ENCODE measurements at regions not wholly inside any gene's neighbourhood (a gene's known extent, or its start where the extent isn't known, plus 50 kb on each side); places are given as distances from the start of the nearest gene placed in this dataset.

DNA sequence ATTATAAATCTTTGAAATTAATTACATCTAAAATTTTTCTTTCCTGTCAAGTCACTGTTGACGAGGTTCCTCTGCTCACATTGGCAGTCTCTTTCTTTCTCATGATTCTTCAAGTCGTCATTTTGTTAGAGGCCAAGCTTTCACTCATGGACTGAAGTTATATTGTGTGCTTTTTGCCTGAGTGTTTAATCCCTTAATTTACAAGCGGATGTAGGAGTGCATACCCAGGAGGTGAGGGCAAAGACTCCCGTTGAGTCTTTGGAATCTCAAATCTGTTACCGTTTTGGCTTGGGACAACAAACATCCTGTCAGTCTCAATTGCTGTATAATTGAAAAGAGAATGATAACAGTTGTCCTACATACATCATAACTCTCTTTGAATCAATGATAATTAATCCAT is 345.0 kb downstream of the TRIML1 start:
- Histone ChIP-seq H3K27me3 (ENCODE audit: control insufficient read depth in 5 of 5, insufficient read depth in 4 of 5, low read length in 5 of 5) (no peaks in the 10 kb centered on the region), H3K9me3 (ENCODE audit: control insufficient read depth in 5 of 5, low read length in 5 of 5) (no peaks in the 10 kb centered on the region), H3K4me1 (ENCODE audit: control insufficient read depth in 5 of 5, insufficient read depth in 5 of 5, low read length in 5 of 5) (no peaks in the 10 kb centered on the region), H3K9ac (ENCODE audit: low read length in 5 of 5) (no peak overlapping the region), H3K27ac (ENCODE audit: low read depth, low read length) (no peak overlapping the region), H3K4me3 (ENCODE audit: low read depth in 1 of 5, low read length in 5 of 5) (no peak overlapping the region), H3K36me3 (ENCODE audit: control insufficient read depth in 5 of 5, insufficient read depth in 5 of 5, low read length in 5 of 5) (no peaks in the 10 kb centered on the region)

DNA sequence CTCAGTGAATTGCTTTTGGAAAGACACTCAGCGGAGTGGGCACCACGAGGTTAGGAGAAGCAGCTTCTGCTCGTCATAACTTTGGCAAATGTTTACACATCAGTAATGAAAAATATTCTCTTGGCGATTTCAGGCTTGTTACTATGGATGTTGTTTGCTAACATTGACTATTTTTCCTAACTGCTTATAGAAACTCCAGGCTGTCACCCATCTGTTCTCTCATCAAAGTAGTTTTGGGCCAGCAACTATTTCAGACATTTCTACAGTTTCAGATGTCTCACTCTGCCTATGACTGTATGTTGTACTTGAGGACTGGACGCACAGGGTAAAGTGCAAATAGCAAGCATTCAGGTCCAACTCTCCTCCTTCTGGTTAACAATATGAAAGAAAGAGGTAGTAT is 346.7 kb downstream of the TRIML1 start:
- Histone ChIP-seq H3K4me1 (ENCODE audit: control insufficient read depth in 5 of 5, insufficient read depth in 5 of 5, low read length in 5 of 5) (no peaks in the 10 kb centered on the region), H3K27me3 (ENCODE audit: control insufficient read depth in 5 of 5, insufficient read depth in 4 of 5, low read length in 5 of 5) (no peaks in the 10 kb centered on the region), H3K9ac (ENCODE audit: low read length in 5 of 5) (no peak overlapping the region), H3K4me3 (ENCODE audit: low read depth in 1 of 5, low read length in 5 of 5) (no peak overlapping the region), H3K9me3 (ENCODE audit: control insufficient read depth in 5 of 5, low read length in 5 of 5) (peaks cover 0 to 2% (median 0%) of the 10 kb centered on the region in 5 donors), H3K36me3 (ENCODE audit: control insufficient read depth in 5 of 5, insufficient read depth in 5 of 5, low read length in 5 of 5) (no peaks in the 10 kb centered on the region), H3K27ac (ENCODE audit: low read depth, low read length) (no peak overlapping the region)

- no peaks in the 10 kb centered on the region for H3K36me3 ChIP-seq (ENCODE audit: control insufficient read depth in 5 of 5, insufficient read depth in 5 of 5, low read length in 5 of 5)
- H3K27me3 ChIP-seq (ENCODE audit: control insufficient read depth in 5 of 5, insufficient read depth in 4 of 5, low read length in 5 of 5), result no peaks in the 10 kb centered on the region
- no peak overlapping the region for H3K9ac ChIP-seq (ENCODE audit: low read length in 5 of 5)
- H3K4me1 ChIP-seq (ENCODE audit: control insufficient read depth in 5 of 5, insufficient read depth in 5 of 5, low read length in 5 of 5), result no peaks in the 10 kb centered on the region
- no peak overlapping the region for H3K4me3 ChIP-seq (ENCODE audit: low read depth in 1 of 5, low read length in 5 of 5)
- no peak overlapping the region for H3K27ac ChIP-seq (ENCODE audit: low read depth, low read length)
- peaks cover 5 to 19% (median 15%) of the 10 kb centered on the region in 5 donors for H3K9me3 ChIP-seq (ENCODE audit: control insufficient read depth in 5 of 5, low read length in 5 of 5)
Observed at GRCh38 chr4:188492886-188493285, 353.6 kb downstream of the TRIML1 start.

DNA sequence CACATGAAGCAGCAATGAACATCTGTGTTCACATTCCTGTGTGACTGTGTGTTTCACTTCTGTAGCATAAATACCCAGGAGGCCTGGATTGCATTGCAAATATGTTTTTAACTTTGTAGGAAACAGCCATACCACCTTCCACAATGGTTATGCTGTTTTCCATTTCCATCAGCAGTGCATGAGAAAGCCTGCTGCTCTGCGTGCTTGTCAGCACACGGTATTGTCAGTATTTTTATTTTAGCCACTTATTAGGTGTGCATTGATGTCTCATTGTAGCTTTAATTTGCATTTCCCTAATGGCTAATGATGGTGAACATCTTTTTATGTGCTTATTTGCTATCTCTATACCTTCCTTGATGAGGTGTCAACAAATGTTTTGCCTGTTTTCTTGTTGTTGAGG is 355.9 kb downstream of the TRIML1 start:
- Histone ChIP-seq H3K27me3 (ENCODE audit: control insufficient read depth in 5 of 5, insufficient read depth in 4 of 5, low read length in 5 of 5) (no peaks in the 10 kb centered on the region), H3K4me3 (ENCODE audit: low read depth in 1 of 5, low read length in 5 of 5) (peak overlapping the region in 1 of 5 donors; percentile 7), H3K9ac (ENCODE audit: low read length in 5 of 5) (no peak overlapping the region), H3K36me3 (ENCODE audit: control insufficient read depth in 5 of 5, insufficient read depth in 5 of 5, low read length in 5 of 5) (no peaks in the 10 kb centered on the region), H3K4me1 (ENCODE audit: control insufficient read depth in 5 of 5, insufficient read depth in 5 of 5, low read length in 5 of 5) (no peaks in the 10 kb centered on the region), H3K9me3 (ENCODE audit: control insufficient read depth in 5 of 5, low read length in 5 of 5) (peaks cover 5 to 19% (median 14%) of the 10 kb centered on the region in 5 donors), H3K27ac (ENCODE audit: low read depth, low read length) (no peak overlapping the region)

DNA sequence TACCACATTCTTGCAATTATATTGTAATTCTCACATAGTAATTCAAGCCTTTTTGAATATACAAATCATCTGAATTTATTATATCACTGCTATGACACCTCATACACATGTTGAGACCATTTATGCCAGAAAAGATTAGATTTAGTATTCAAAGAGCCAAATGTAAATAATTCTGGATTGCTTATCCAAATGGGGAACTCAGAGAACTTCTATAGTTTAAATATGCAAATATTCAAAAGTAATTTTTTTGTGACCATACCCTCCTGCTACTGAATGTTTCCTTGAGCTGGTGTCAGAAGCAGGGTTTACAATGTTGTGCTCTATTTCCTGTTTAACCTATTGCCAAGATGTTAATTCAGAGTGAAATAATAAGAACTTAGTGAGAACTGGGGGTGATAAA is 372.2 kb downstream of the TRIML1 start:
- H3K9me3 ChIP-seq (ENCODE audit: control insufficient read depth in 5 of 5, low read length in 5 of 5), result no peaks in the 10 kb centered on the region
- H3K36me3 ChIP-seq (ENCODE audit: control insufficient read depth in 5 of 5, insufficient read depth in 5 of 5, low read length in 5 of 5), result no peaks in the 10 kb centered on the region
- H3K27me3 ChIP-seq (ENCODE audit: control insufficient read depth in 5 of 5, insufficient read depth in 4 of 5, low read length in 5 of 5), result no peaks in the 10 kb centered on the region
- no peak overlapping the region for H3K4me3 ChIP-seq (ENCODE audit: low read depth in 1 of 5, low read length in 5 of 5)
- no peak overlapping the region for H3K27ac ChIP-seq (ENCODE audit: low read depth, low read length)
- no peaks in the 10 kb centered on the region for H3K4me1 ChIP-seq (ENCODE audit: control insufficient read depth in 5 of 5, insufficient read depth in 5 of 5, low read length in 5 of 5)
- no peak overlapping the region for H3K9ac ChIP-seq (ENCODE audit: low read length in 5 of 5)

DNA sequence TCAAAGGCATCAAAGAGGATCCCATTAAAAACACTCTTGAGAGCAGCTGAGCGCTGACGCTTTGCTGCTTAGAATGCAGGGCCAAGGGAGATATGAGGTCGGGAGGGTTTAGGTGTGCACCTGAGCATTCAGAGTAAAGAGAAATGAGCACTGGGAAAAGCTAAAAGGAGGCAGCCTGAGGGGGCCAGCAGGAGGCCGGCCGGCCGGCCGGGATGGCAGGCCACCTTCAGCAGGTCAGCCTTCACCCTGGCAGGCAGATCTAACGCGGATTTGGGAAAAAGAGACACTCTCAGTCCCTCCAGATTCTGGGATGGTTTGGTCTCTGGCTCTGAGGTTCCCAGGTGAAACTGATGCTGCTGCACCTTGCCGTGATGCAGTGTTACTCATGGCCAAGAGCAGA is 393.5 kb downstream of the TRIML1 start:
- no peaks in the 10 kb centered on the region for H3K4me1 ChIP-seq (ENCODE audit: control insufficient read depth in 5 of 5, insufficient read depth in 5 of 5, low read length in 5 of 5)
- H3K4me3 ChIP-seq (ENCODE audit: low read depth in 1 of 5, low read length in 5 of 5), result no peak overlapping the region
- H3K27ac ChIP-seq (ENCODE audit: low read depth, low read length), result no peak overlapping the region
- no peak overlapping the region for H3K9ac ChIP-seq (ENCODE audit: low read length in 5 of 5)
- H3K27me3 ChIP-seq (ENCODE audit: control insufficient read depth in 5 of 5, insufficient read depth in 4 of 5, low read length in 5 of 5), result no peaks in the 10 kb centered on the region
- H3K36me3 ChIP-seq (ENCODE audit: control insufficient read depth in 5 of 5, insufficient read depth in 5 of 5, low read length in 5 of 5), result no peaks in the 10 kb centered on the region
- H3K9me3 ChIP-seq (ENCODE audit: control insufficient read depth in 5 of 5, low read length in 5 of 5), result peaks cover 0 to 9% (median 0%) of the 10 kb centered on the region in 5 donors

DNA sequence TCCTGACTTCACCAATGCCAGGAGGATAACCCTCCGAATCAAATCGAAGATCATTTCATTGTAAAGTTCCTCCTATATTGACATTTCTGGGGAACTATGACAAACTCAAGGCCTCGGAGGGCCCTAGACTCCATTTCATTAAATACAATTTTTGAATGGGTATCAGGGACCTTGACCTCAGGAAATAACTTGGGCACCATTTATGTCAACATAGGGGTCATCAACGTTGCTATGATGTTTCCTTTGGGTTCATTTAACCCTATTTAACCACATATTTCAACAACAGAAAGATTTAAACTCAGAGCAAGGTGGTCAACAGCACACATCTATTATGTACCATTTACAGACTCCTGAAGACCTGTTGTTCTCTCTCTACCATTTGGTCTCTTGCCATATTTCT is 395.1 kb downstream of the TRIML1 start:
- Histone ChIP-seq H3K4me1 (ENCODE audit: control insufficient read depth in 5 of 5, insufficient read depth in 5 of 5, low read length in 5 of 5) (no peaks in the 10 kb centered on the region), H3K36me3 (ENCODE audit: control insufficient read depth in 5 of 5, insufficient read depth in 5 of 5, low read length in 5 of 5) (no peaks in the 10 kb centered on the region), H3K27me3 (ENCODE audit: control insufficient read depth in 5 of 5, insufficient read depth in 4 of 5, low read length in 5 of 5) (no peaks in the 10 kb centered on the region), H3K27ac (ENCODE audit: low read depth, low read length) (no peak overlapping the region), H3K9ac (ENCODE audit: low read length in 5 of 5) (no peak overlapping the region), H3K9me3 (ENCODE audit: control insufficient read depth in 5 of 5, low read length in 5 of 5) (peaks cover 0 to 15% (median 8%) of the 10 kb centered on the region in 5 donors), H3K4me3 (ENCODE audit: low read depth in 1 of 5, low read length in 5 of 5) (no peak overlapping the region)

- no peaks in the 10 kb centered on the region for H3K4me1 ChIP-seq (ENCODE audit: control insufficient read depth in 5 of 5, insufficient read depth in 5 of 5, low read length in 5 of 5)
- H3K27me3 ChIP-seq (ENCODE audit: control insufficient read depth in 5 of 5, insufficient read depth in 4 of 5, low read length in 5 of 5), result no peaks in the 10 kb centered on the region
- no peaks in the 10 kb centered on the region for H3K36me3 ChIP-seq (ENCODE audit: control insufficient read depth in 5 of 5, insufficient read depth in 5 of 5, low read length in 5 of 5)
- no peak overlapping the region for H3K9ac ChIP-seq (ENCODE audit: low read length in 5 of 5)
- H3K9me3 ChIP-seq (ENCODE audit: control insufficient read depth in 5 of 5, low read length in 5 of 5), result peaks cover 0 to 15% (median 8%) of the 10 kb centered on the region in 5 donors
- H3K27ac ChIP-seq (ENCODE audit: low read depth, low read length), result no peak overlapping the region
- H3K4me3 ChIP-seq (ENCODE audit: low read depth in 1 of 5, low read length in 5 of 5), result no peak overlapping the region
Observed at GRCh38 chr4:188534917-188535316, 395.7 kb downstream of the TRIML1 start.

GRCh38 chr4:188536826-188537225 is 397.6 kb downstream of the TRIML1 start:
- Histone ChIP-seq H3K36me3 (ENCODE audit: control insufficient read depth in 5 of 5, insufficient read depth in 5 of 5, low read length in 5 of 5) (no peaks in the 10 kb centered on the region), H3K4me1 (ENCODE audit: control insufficient read depth in 5 of 5, insufficient read depth in 5 of 5, low read length in 5 of 5) (no peaks in the 10 kb centered on the region), H3K27ac (ENCODE audit: low read depth, low read length) (no peak overlapping the region), H3K4me3 (ENCODE audit: low read depth in 1 of 5, low read length in 5 of 5) (no peak overlapping the region), H3K9me3 (ENCODE audit: control insufficient read depth in 5 of 5, low read length in 5 of 5) (peaks cover 0 to 12% (median 9%) of the 10 kb centered on the region in 5 donors), H3K27me3 (ENCODE audit: control insufficient read depth in 5 of 5, insufficient read depth in 4 of 5, low read length in 5 of 5) (no peaks in the 10 kb centered on the region), H3K9ac (ENCODE audit: low read length in 5 of 5) (no peak overlapping the region)

- Histone ChIP-seq H3K4me1 (ENCODE audit: control insufficient read depth in 5 of 5, insufficient read depth in 5 of 5, low read length in 5 of 5) (no peaks in the 10 kb centered on the region), H3K9me3 (ENCODE audit: control insufficient read depth in 5 of 5, low read length in 5 of 5) (peaks cover 0 to 3% (median 0%) of the 10 kb centered on the region in 5 donors), H3K9ac (ENCODE audit: low read length in 5 of 5) (no peak overlapping the region)
Observed at GRCh38 chr4:188550296-188550695, 411.1 kb downstream of the TRIML1 start.

DNA sequence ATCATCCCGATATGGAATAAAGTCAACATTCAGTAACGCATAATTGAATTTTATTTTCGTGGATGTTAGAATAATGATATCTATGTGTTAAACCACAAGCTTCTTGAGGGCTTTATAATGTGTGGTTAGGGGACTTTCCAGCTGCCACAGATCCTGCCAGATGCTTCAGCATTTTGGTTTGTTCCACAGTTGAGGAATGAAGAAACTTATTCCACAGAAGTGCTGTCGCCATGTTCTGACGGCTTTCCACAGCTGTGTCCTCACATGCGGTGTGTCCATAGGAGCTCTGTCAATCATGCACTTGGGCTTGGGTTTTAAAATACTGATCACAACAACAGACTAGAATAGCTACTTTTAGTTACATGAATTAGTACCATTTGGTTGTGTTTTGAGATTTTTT is 411.9 kb downstream of the TRIML1 start:
- H3K4me1 ChIP-seq (ENCODE audit: control insufficient read depth in 5 of 5, insufficient read depth in 5 of 5, low read length in 5 of 5), result no peaks in the 10 kb centered on the region
- no peak overlapping the region for H3K4me3 ChIP-seq (ENCODE audit: low read depth in 1 of 5, low read length in 5 of 5)
- H3K9ac ChIP-seq (ENCODE audit: low read length in 5 of 5), result no peak overlapping the region

More at GRCh38 chr4:188550296-188550695, 411.1 kb downstream of the TRIML1 start:
- no peaks in the 10 kb centered on the region for H3K27me3 ChIP-seq (ENCODE audit: control insufficient read depth in 5 of 5, insufficient read depth in 4 of 5, low read length in 5 of 5)
- no peak overlapping the region for H3K27ac ChIP-seq (ENCODE audit: low read depth, low read length)
- H3K4me3 ChIP-seq (ENCODE audit: low read depth in 1 of 5, low read length in 5 of 5), result no peak overlapping the region
- H3K36me3 ChIP-seq (ENCODE audit: control insufficient read depth in 5 of 5, insufficient read depth in 5 of 5, low read length in 5 of 5), result no peaks in the 10 kb centered on the region

More for the DNA sequence above, 411.9 kb downstream of the TRIML1 start:
- Histone ChIP-seq H3K9me3 (ENCODE audit: control insufficient read depth in 5 of 5, low read length in 5 of 5) (peaks cover 0 to 4% (median 0%) of the 10 kb centered on the region in 5 donors), H3K27me3 (ENCODE audit: control insufficient read depth in 5 of 5, insufficient read depth in 4 of 5, low read length in 5 of 5) (no peaks in the 10 kb centered on the region), H3K27ac (ENCODE audit: low read depth, low read length) (no peak overlapping the region), H3K36me3 (ENCODE audit: control insufficient read depth in 5 of 5, insufficient read depth in 5 of 5, low read length in 5 of 5) (no peaks in the 10 kb centered on the region)

Measured in subcutaneous abdominal adipose tissue (tissue), 5 donors.